OCI-LY1 (cell line): ENCODE measurements at regions not wholly inside any gene's neighbourhood (a gene's known extent, or its start where the extent isn't known, plus 50 kb on each side); places are given as distances from the start of the nearest gene placed in this dataset.

ENCODE experiments used
- H2AFZ ChIP-seq: fragments of 200-600 bp; sonication (generic), shearing (Covaris generic); 2 replicates; pipeline ENCODE4 v1.6.0; 2014; ENCODE audit warnings: antibody characterized with exemption, mild to moderate bottlenecking, low read length
- H3F3A ChIP-seq: fragments of 200-600 bp; sonication (generic), shearing (Covaris generic); 2 replicates; pipeline ENCODE4 v1.6.0; 2014; ENCODE audit warnings: mild to moderate bottlenecking, antibody characterized with exemption, low read length, moderate library complexity; ENCODE audit not compliant: insufficient read depth
- H3K27ac ChIP-seq: fragments of 200-600 bp; sonication (generic); 2 replicates; pipeline ENCODE4 v1.5.1; 2014; ENCODE audit warnings: low read length, mixed run types, mild to moderate bottlenecking, low read depth; ENCODE audit not compliant: poor library complexity, severe bottlenecking
- H3K27me3 ChIP-seq: fragments of 200-600 bp; sonication (generic); 2 replicates; pipeline ENCODE4 v1.6.0; 2014; ENCODE audit warnings: antibody characterized with exemption, mild to moderate bottlenecking, low read length, moderate library complexity; ENCODE audit not compliant: insufficient read depth
- H3K36me3 ChIP-seq: fragments of 200-600 bp; sonication (generic); 2 replicates; pipeline ENCODE4 v1.6.1; 2014; ENCODE audit warnings: mild to moderate bottlenecking, antibody characterized with exemption, low read length, moderate library complexity, mixed read lengths; ENCODE audit not compliant: insufficient read depth
- H3K4me1 ChIP-seq: fragments of 200-600 bp; sonication (generic); 2 replicates; pipeline ENCODE4 v1.5.1; 2014; ENCODE audit warnings: mild to moderate bottlenecking, low read length, moderate library complexity; ENCODE audit not compliant: insufficient read depth, severe bottlenecking
- H3K4me2 ChIP-seq: fragments of 200-600 bp; sonication (generic), shearing (Covaris generic); 2 replicates; pipeline ENCODE4 v1.6.1; 2014; ENCODE audit warnings: low read length
- H3K4me3 ChIP-seq: fragments of 200-600 bp; sonication (generic); 2 replicates; pipeline ENCODE4 v1.5.1; 2014; ENCODE audit warnings: low read length, low read depth, mild to moderate bottlenecking, mixed read lengths; ENCODE audit not compliant: poor library complexity, severe bottlenecking
- H3K79me2 ChIP-seq: fragments of 200-600 bp; shearing (Covaris generic); 2 replicates; pipeline ENCODE4 v1.6.1; 2016; ENCODE audit warnings: mixed run types, low read length, mixed read lengths; ENCODE audit not compliant: insufficient read depth
- H3K9ac ChIP-seq: fragments of 200-600 bp; sonication (generic), shearing (Covaris generic); 2 replicates; pipeline ENCODE4 v1.6.1; 2014; ENCODE audit warnings: mild to moderate bottlenecking, low read length, mixed read lengths
- H3K9me2 ChIP-seq: fragments of 200-600 bp; sonication (generic), shearing (Covaris generic); 2 replicates; pipeline ENCODE4 v1.6.1; 2014; ENCODE audit warnings: low read depth, mild to moderate bottlenecking, low read length, mixed read lengths
- H3K9me3 ChIP-seq: fragments of 200-600 bp; shearing (Covaris generic); 2 replicates; pipeline ENCODE4 v1.6.1; 2014; ENCODE audit warnings: low read length, mixed read lengths
- H4K20me1 ChIP-seq: fragments of 200-600 bp; sonication (generic), shearing (Covaris generic); 2 replicates; pipeline ENCODE4 v1.6.0; 2016; ENCODE audit warnings: mild to moderate bottlenecking, low read length; ENCODE audit not compliant: insufficient read depth
- EZH2 ChIP-seq: fragments of 200-600 bp; sonication (generic), shearing (Covaris generic); IDR thresholded peaks from 2 replicates; pipeline ENCODE4 v1.8.0; 2017; ENCODE audit warnings: borderline replicate concordance, mixed run types, mild to moderate bottlenecking, antibody characterized with exemption, low read length, moderate library complexity, mixed read lengths
- TF ChIP-seq, protein P1 (sequence below): fragments of 200-600 bp; sonication (generic), shearing (Covaris generic); IDR thresholded peaks from 2 replicates; pipeline ENCODE4 v1.5.1; 2017; ENCODE audit warnings: mild to moderate bottlenecking, antibody characterized with exemption, low read length, moderate library complexity, mixed read lengths

DNA sequence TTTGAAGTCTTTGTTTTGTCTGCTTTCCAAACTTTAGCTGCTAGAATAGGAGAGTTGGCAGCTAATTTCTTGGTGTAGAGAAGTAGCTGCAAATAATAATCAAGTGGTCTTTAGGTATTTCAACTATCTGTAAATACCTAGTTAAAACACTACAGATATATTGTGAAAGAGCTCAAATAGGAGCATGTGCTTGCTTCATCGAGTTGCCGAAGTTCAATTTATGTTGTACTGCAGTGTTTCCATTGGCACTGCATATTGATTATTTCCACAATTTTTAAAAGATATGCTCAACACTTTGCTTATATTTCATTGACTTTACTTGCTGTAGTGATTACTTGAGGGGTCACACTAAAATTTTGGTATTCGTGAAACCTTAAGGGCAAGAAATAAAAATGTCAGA is 131.6 kb upstream of the BMP4 start:
- H3K9ac ChIP-seq = no peak overlapping the region
- H3K9me2 ChIP-seq = no peaks in the 10 kb centered on the region
- no peaks in the 10 kb centered on the region for H3K79me2 ChIP-seq
- no peaks in the 10 kb centered on the region for H3K27me3 ChIP-seq
- no peaks in the 10 kb centered on the region for H3K36me3 ChIP-seq
- H3F3A ChIP-seq = no peaks in the 10 kb centered on the region
- no peaks in the 10 kb centered on the region for H3K9me3 ChIP-seq
- H3K4me3 ChIP-seq = no peak overlapping the region
- H3K27ac ChIP-seq = no peak overlapping the region
- no peak overlapping the region for H2AFZ ChIP-seq
- H4K20me1 ChIP-seq = no peaks in the 10 kb centered on the region
- no peak for TF ChIP-seq EZH2
- TF ChIP-seq, protein P1, sequence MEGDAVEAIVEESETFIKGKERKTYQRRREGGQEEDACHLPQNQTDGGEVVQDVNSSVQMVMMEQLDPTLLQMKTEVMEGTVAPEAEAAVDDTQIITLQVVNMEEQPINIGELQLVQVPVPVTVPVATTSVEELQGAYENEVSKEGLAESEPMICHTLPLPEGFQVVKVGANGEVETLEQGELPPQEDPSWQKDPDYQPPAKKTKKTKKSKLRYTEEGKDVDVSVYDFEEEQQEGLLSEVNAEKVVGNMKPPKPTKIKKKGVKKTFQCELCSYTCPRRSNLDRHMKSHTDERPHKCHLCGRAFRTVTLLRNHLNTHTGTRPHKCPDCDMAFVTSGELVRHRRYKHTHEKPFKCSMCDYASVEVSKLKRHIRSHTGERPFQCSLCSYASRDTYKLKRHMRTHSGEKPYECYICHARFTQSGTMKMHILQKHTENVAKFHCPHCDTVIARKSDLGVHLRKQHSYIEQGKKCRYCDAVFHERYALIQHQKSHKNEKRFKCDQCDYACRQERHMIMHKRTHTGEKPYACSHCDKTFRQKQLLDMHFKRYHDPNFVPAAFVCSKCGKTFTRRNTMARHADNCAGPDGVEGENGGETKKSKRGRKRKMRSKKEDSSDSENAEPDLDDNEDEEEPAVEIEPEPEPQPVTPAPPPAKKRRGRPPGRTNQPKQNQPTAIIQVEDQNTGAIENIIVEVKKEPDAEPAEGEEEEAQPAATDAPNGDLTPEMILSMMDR = no peak
- no peak overlapping the region for H3K4me2 ChIP-seq
- H3K4me1 ChIP-seq = no peaks in the 10 kb centered on the region

DNA sequence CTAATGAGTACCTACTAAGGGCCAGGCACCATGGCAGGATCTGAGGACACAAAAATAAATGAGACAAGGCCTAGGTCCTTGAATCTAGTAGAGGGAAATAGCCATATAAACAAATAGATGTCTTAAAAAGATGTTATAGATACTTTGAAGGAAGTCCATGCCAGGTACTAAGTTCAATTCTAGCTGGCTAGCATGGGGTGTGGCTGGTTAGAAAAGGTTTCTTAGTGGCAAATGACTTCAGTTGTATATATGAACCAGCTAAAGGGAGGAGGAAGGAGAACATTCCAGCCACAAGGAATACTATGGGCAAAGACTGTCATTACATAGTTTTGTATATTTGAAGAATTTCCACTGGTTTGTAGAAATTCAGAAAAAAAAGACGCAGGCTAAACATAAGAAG is 133.6 kb upstream of the BMP4 start:
- no peak overlapping the region for H3K4me3 ChIP-seq

GRCh38 chr14:54094765-54095164 is 138.1 kb upstream of the BMP4 start:
- H3K27me3 ChIP-seq = no peaks in the 10 kb centered on the region
- TF ChIP-seq, protein P1 = no peak
- TF ChIP-seq EZH2 = no peak
- peaks cover 4% of the 10 kb centered on the region; the same call in 1 of the 2 replicates for H3K9me3 ChIP-seq
- no peaks in the 10 kb centered on the region for H3K36me3 ChIP-seq
- H3K79me2 ChIP-seq = no peaks in the 10 kb centered on the region
- H2AFZ ChIP-seq = no peak overlapping the region
- H3K4me2 ChIP-seq = no peak overlapping the region
- H3F3A ChIP-seq = no peaks in the 10 kb centered on the region
- H3K27ac ChIP-seq = no peak overlapping the region
- H4K20me1 ChIP-seq = no peaks in the 10 kb centered on the region
- H3K4me3 ChIP-seq = no peak overlapping the region
- H3K9ac ChIP-seq = no peak overlapping the region
- no peaks in the 10 kb centered on the region for H3K4me1 ChIP-seq
- H3K9me2 ChIP-seq = no peaks in the 10 kb centered on the region

More for the DNA sequence above, 133.6 kb upstream of the BMP4 start:
- no peaks in the 10 kb centered on the region for H3K9me2 ChIP-seq
- TF ChIP-seq, protein P1 = no peak
- TF ChIP-seq EZH2 = no peak
- H3K79me2 ChIP-seq = no peaks in the 10 kb centered on the region
- no peak overlapping the region for H2AFZ ChIP-seq
- H3F3A ChIP-seq = no peaks in the 10 kb centered on the region
- H4K20me1 ChIP-seq = no peaks in the 10 kb centered on the region
- no peak overlapping the region for H3K4me2 ChIP-seq
- peaks cover 4% of the 10 kb centered on the region; the same call in 1 of the 2 replicates for H3K9me3 ChIP-seq
- no peaks in the 10 kb centered on the region for H3K36me3 ChIP-seq
- no peak overlapping the region for H3K27ac ChIP-seq
- no peaks in the 10 kb centered on the region for H3K27me3 ChIP-seq
- no peaks in the 10 kb centered on the region for H3K4me1 ChIP-seq
- no peak overlapping the region for H3K9ac ChIP-seq
